AG04449 (cell line): ENCODE measurements at regions not wholly inside any gene's neighbourhood (a gene's known extent, or its start where the extent isn't known, plus 50 kb on each side); places are given as distances from the start of the nearest gene placed in this dataset.

ENCODE experiments used
- CTCF ChIA-PET: fragments of 350-600 bp; formaldehyde crosslinking; extraction: SDS; loops from one replicate; lab custom pipeline; 2021; ENCODE audit warnings: antibody characterized with exemption; lab: Yijun Ruan, JAX
- POLR2A ChIA-PET: fragments of 400-600, 350-600 bp; formaldehyde crosslinking; extraction: SDS; loops from one replicate; lab custom pipeline; 2020; ENCODE audit warnings: antibody characterized with exemption, inconsistent platforms; lab: Yijun Ruan, JAX
- DNase-seq: peaks from one replicate; pipeline ENCODE4 v3.0.0-alpha.2; 2010; ENCODE audit warnings: low read depth, low spot score
- H3K4me3 ChIP-seq: 2 replicates; pipeline ENCODE4 v1.5.1; 2011; ENCODE audit warnings: low read depth, mild to moderate bottlenecking, control low read depth, low read length
- TF ChIP-seq, protein P1 (sequence below): IDR thresholded peaks from one replicate; pipeline ENCODE4 v1.5.1; 2011; ENCODE audit warnings: mild to moderate bottlenecking, moderate library complexity, low read length, control low read depth, inconsistent platforms; ENCODE audit not compliant: insufficient read depth; ENCODE audit errors: missing control alignments

DNA sequence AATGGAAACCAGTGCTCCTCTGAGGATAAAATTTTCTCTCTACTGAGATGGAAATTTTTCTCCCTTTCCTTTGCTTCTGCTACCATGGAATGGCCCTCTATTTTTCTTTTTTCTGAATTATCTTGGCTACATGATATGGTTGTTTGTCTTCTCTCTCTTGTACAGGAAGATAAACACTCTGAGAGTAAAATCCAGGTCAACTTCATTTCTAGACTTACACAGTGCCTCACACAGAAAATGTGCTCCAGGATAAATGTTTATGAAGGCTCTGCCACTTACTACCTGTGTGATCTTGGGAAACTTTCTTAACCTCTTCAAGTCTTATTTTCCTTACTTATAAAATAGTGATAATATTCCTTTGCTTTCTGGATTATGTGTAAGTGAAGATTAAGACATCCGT, 153.9 kb downstream of the PRELID2 start:
- DNase-seq, result no peak
- H3K4me3 ChIP-seq, result no peak overlapping the region
- TF ChIP-seq, protein P1, sequence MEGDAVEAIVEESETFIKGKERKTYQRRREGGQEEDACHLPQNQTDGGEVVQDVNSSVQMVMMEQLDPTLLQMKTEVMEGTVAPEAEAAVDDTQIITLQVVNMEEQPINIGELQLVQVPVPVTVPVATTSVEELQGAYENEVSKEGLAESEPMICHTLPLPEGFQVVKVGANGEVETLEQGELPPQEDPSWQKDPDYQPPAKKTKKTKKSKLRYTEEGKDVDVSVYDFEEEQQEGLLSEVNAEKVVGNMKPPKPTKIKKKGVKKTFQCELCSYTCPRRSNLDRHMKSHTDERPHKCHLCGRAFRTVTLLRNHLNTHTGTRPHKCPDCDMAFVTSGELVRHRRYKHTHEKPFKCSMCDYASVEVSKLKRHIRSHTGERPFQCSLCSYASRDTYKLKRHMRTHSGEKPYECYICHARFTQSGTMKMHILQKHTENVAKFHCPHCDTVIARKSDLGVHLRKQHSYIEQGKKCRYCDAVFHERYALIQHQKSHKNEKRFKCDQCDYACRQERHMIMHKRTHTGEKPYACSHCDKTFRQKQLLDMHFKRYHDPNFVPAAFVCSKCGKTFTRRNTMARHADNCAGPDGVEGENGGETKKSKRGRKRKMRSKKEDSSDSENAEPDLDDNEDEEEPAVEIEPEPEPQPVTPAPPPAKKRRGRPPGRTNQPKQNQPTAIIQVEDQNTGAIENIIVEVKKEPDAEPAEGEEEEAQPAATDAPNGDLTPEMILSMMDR, result no peak
- POLR2A ChIA-PET, result no interaction called here
- CTCF ChIA-PET, result interaction anchor here (0.6 to 3.7 kb wide), 22 partner anchors 8 to 1488 kb away, joined by 3 to 22 read pairs (median 4); no protein-coding TSS in a partner anchor

DNA sequence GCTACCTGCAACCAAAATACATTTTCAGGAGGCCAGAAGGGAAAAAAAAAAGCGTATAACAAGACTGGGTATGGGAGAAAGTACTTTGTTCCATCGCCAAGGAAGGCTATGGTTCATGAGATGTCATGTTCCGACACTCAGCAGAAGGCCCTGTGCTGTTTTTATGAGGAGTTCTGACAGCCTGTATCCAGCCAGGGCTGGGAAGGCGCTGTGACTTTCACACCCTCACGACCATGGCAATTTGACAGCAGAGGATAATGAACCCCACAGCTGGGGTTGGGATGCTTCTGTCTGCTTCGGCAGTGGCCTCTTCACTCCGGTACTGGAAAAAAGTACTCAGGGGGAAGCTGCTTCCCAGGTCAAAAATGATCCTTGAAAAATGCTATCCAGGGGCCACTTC, 154.4 kb downstream of the PRELID2 start:
- POLR2A ChIA-PET, result no interaction called here
- CTCF ChIA-PET, result interaction anchor here (1.1 to 3.7 kb wide), 15 partner anchors 8 to 1488 kb away, joined by 3 to 22 read pairs (median 5); no protein-coding TSS in a partner anchor
- H3K4me3 ChIP-seq, result no peak overlapping the region
- TF ChIP-seq, protein P1, result no peak
- DNase-seq, result no peak

DNA sequence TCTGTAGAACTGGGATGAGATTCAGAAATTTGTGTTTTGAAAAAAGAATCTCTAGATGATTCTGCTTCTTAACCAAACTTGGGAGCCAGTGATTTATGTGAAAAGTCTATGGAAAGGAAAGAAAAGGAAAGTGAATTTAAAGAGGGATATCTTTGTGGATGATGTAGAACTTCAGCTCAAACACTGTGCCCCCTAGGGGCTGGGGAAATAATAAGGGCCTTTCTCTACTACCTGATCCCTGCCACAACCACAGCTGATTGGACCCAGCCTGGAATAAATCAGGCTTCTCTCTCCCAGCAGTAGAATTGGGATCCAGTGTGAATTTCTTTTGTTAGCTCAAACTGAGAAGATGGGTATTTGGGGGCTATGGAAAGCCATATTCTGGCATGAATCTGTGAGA, 155.0 kb downstream of the PRELID2 start:
- DNase-seq, result no peak
- CTCF ChIA-PET, result interaction anchor here (1.1 to 3.7 kb wide), 12 partner anchors 9 to 1487 kb away, joined by 3 to 22 read pairs (median 4); no protein-coding TSS in a partner anchor
- TF ChIP-seq, protein P1, result no peak
- POLR2A ChIA-PET, result no interaction called here
- no peak overlapping the region for H3K4me3 ChIP-seq

DNA sequence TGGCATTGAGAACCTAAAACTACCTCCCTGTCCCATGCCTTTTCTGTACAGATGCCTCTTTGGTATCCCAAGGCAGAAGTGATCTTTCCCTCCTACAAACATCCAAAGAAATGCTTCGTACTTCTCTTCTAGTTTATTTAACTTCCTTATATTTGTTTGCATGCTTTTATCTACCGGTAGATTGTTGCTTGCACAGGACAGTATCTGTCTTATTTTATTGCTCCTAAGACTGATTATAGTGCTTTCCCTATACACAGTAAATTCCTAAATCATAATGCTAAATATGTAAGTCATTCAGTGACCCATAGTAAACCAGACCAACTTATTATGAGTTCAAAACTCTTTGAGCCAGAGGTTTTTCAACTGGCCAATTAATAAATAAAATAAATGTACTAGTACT, 156.9 kb downstream of the PRELID2 start:
- DNase-seq, result no peak
- no peak overlapping the region for H3K4me3 ChIP-seq
- ChIA-PET POLR2A (no interaction called here), CTCF (no interaction called here)
- TF ChIP-seq, protein P1, result no peak

DNA sequence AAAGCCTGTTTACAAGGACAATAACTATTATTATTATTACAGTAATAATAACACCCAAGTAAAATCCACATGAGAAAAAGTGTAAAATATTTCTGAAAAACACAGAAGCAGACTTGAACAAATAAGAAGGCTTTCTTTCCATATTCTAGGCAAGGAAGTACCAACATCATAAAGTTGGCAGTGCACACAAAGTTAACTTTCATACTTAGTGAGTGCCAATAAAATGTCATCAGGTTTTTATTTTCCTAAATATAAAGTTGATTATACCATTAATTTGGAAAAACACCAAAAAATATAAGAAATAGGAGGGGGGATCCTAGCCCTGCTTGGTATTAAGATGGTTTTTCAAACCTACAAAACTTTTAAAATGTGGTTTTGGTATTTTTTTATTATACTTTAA, 161.4 kb downstream of the PRELID2 start:
- POLR2A ChIA-PET, result no interaction called here
- DNase-seq, result no peak
- no peak overlapping the region for H3K4me3 ChIP-seq
- TF ChIP-seq, protein P1, result no peak
- CTCF ChIA-PET, result no interaction called here

DNA sequence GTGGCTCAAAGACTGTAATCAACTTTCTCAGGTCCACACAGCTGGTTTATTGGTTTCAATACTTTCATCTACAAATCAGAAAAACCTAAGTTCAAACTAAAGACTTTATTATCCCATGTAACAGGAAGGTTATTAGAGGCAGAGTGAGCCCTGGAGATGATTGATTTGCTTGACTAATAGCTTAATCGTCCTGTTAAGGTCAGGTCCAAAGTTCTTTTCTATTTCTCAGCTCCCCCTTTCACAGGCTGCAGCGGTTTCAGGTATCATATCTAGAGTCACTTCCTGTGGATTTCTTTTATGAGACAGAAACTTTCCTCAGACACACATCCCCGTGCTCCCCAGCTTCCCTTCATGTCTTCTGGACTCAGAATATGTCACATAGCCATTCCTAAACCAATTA, 166.4 kb downstream of the PRELID2 start:
- CTCF ChIA-PET, result interaction anchor here (1.0 to 1.6 kb wide), 2 partner anchors 11 to 13 kb away, joined by 3 to 7 read pairs; no protein-coding TSS in a partner anchor
- DNase-seq, result no peak
- H3K4me3 ChIP-seq, result no peak overlapping the region
- TF ChIP-seq, protein P1, result no peak
- POLR2A ChIA-PET, result no interaction called here
